Endodermal cell (in vitro differentiated cells): ENCODE measurements at regions not wholly inside any gene's neighbourhood (a gene's known extent, or its start where the extent isn't known, plus 50 kb on each side); places are given as distances from the start of the nearest gene placed in this dataset.

ENCODE experiments used
- DNase-seq: peaks from one replicate; pipeline ENCODE4 v3.0.0-alpha.2; 2017
- H3K27ac ChIP-seq: 2 replicates; pipeline ENCODE4 v1.5.1; 2013; ENCODE audit warnings: mild to moderate bottlenecking, low read depth, low read length, moderate library complexity
- H3K27me3 ChIP-seq: 2 replicates; pipeline ENCODE4 v1.6.1; 2013; ENCODE audit warnings: mild to moderate bottlenecking, low read length, moderate library complexity; ENCODE audit not compliant: insufficient read depth, control insufficient read depth, poor library complexity, severe bottlenecking
- H3K36me3 ChIP-seq: 2 replicates; pipeline ENCODE4 v1.7.0; 2013; ENCODE audit warnings: mild to moderate bottlenecking, low read length, moderate library complexity; ENCODE audit not compliant: control insufficient read depth, insufficient read depth
- H3K4me1 ChIP-seq: one replicate; pipeline ENCODE4 v1.7.0; 2013; ENCODE audit warnings: low read length; ENCODE audit not compliant: control insufficient read depth, insufficient read depth
- H3K4me3 ChIP-seq: 2 replicates; pipeline ENCODE4 v1.5.1; 2013; ENCODE audit warnings: mild to moderate bottlenecking, low read length, moderate library complexity
- H3K9ac ChIP-seq: 2 replicates; pipeline ENCODE4 v1.6.1; 2013; ENCODE audit warnings: mild to moderate bottlenecking, low read length, moderate library complexity; ENCODE audit not compliant: poor library complexity, severe bottlenecking; ENCODE audit errors: extremely low read depth
- H3K9me3 ChIP-seq: 2 replicates; pipeline ENCODE4 v1.6.1; 2013; ENCODE audit warnings: mild to moderate bottlenecking, low read length, moderate library complexity; ENCODE audit not compliant: control insufficient read depth
- H3K27ac Mint-ChIP-seq: 2 replicates; pipeline ENCODE4 v1.8.0; 2020; ENCODE audit warnings: mixed read lengths
- H3K27me3 Mint-ChIP-seq: 2 replicates; pipeline ENCODE4 v1.8.0; 2021; ENCODE audit warnings: mild to moderate bottlenecking, mixed read lengths; ENCODE audit not compliant: insufficient read depth
- H3K36me3 Mint-ChIP-seq: 2 replicates; pipeline ENCODE4 v1.8.0; 2020; ENCODE audit warnings: low read depth, mixed read lengths
- H3K4me1 Mint-ChIP-seq: 2 replicates; pipeline ENCODE4 v1.8.0; 2020; ENCODE audit warnings: mixed read lengths
- H3K4me3 Mint-ChIP-seq: 2 replicates; pipeline ENCODE4 v1.8.0; 2020; ENCODE audit warnings: mild to moderate bottlenecking, moderate library complexity, mixed read lengths
- H3K9me3 Mint-ChIP-seq: 2 replicates; pipeline ENCODE4 v1.8.0; 2020; ENCODE audit warnings: mild to moderate bottlenecking, mixed read lengths
- CTCF ChIP-seq: fragments of 200-600 bp; sonication (generic); conservative IDR thresholded peaks from 2 replicates; pipeline ENCODE4 v1.5.0; 2021; ENCODE audit warnings: antibody characterized with exemption, mild to moderate bottlenecking
- WGBS, 2 experiments: methylation state at CpG; one replicate each; pipeline versions ENCODE4 v1.1.5 to v1.1.7; 2013; ENCODE audit warnings: missing lambda C conversion rate in 2 of 2, mixed read lengths in 1 of 2; ENCODE audit not compliant: insufficient coverage in 1 of 2, insufficient read length in 1 of 2; 5-methylcytosine and 5-hydroxymethylcytosine counted together

DNA sequence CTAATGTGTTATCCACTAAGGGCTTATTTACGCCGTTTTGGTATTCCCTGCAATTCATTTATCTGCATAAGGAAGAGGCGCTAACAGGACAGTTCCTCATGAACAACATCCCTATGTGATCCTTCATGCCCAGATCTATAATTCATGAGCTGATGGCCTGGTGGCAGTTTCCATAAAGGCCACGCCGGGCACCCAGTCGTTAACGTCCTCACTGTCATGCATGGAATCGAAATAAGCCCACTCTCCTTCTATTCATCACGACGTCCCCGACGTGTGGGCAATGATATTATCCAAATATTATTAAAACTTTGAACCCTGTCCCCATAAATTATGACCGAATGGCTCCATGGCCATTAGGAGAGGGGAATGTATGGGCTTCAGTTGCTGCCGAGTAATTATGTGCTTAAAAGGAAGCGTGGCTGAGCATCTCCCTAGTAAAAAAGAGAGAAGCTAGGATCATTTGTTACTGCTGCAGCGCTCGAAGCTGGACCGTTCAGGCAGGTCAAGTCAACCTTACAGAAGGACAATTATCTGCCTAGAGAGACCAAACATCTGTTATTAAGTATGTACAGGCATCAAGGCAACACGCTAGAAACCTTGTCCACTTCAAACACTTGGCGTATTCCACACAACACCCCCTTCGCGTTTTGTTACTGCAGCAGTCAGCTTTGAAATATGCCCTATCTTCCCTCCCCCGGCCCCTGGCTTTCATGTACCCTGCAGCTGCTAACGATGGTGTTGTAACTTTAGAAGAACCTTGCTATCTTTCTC lies 94.0 kb upstream of the SALL1 start:
- Histone ChIP-seq H3K27ac (no peak overlapping the region), H3K4me3 (no peak overlapping the region), H3K9ac (no peak overlapping the region), H3K27me3 (no peaks in the 10 kb centered on the region), H3K9me3 (peaks cover 7% of the 10 kb centered on the region), H3K4me1 (peaks cover 32% of the 10 kb centered on the region), H3K36me3 (no peaks in the 10 kb centered on the region)
- Mint-ChIP-seq H3K9me3 (peaks cover 6% of the 10 kb centered on the region), H3K27me3 (peaks cover 25% of the 10 kb centered on the region), H3K4me1 (peaks cover 53% of the 10 kb centered on the region), H3K27ac (no peak overlapping the region), H3K4me3 (no peak overlapping the region), H3K36me3 (no peaks in the 10 kb centered on the region)
- 94 to 95% methylated on average over 19 to 23 of the region's 24 CpGs for WGBS, 2 experiments
- DNase-seq, result no peak
- TF ChIP-seq CTCF, result no peak

DNA sequence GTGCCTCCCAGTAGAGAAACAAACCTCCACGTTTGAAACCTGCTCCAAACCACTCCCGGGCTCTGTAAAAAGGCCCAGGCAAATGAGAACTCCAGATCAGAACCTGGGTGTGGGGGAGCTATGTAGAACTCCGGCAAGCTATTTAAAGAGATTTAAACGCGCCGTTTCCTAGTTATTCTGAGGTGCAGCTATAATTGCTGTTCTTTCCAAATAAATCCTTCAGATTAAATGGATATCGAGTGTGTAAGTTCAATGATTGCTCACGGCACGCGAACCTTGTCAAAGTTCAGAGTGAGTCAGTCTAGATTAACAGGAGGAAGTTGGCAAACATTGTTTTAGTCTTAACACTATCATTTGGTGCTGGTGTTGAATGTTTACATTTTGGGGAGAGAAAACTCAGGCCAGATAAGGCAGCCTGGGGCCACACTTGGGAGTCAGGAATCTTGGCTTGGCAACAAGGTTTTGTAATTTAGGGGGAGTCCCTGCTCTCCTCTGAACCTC lies 92.9 kb upstream of the SALL1 start:
- H3K27ac Mint-ChIP-seq, result peak overlapping the region; percentile 65
- no peak overlapping the region for H3K9ac ChIP-seq
- H3K9me3 ChIP-seq, result peaks cover 7% of the 10 kb centered on the region
- peaks cover 53% of the 10 kb centered on the region for H3K4me1 Mint-ChIP-seq
- H3K9me3 Mint-ChIP-seq, result peaks cover 3% of the 10 kb centered on the region
- 58 to 82% methylated on average over 8 to 10 of the region's 10 CpGs for WGBS, 2 experiments
- no peak for DNase-seq
- no peak overlapping the region for H3K27ac ChIP-seq
- H3K4me1 ChIP-seq, result peaks cover 32% of the 10 kb centered on the region
- H3K36me3 Mint-ChIP-seq, result peaks cover 4% of the 10 kb centered on the region
- H3K27me3 ChIP-seq, result no peaks in the 10 kb centered on the region
- TF ChIP-seq CTCF, result no peak
- no peaks in the 10 kb centered on the region for H3K36me3 ChIP-seq
- peak overlapping the region; percentile 46 for H3K4me3 ChIP-seq
- H3K27me3 Mint-ChIP-seq, result peaks cover 32% of the 10 kb centered on the region
- H3K4me3 Mint-ChIP-seq, result peak overlapping the region; percentile 10

DNA sequence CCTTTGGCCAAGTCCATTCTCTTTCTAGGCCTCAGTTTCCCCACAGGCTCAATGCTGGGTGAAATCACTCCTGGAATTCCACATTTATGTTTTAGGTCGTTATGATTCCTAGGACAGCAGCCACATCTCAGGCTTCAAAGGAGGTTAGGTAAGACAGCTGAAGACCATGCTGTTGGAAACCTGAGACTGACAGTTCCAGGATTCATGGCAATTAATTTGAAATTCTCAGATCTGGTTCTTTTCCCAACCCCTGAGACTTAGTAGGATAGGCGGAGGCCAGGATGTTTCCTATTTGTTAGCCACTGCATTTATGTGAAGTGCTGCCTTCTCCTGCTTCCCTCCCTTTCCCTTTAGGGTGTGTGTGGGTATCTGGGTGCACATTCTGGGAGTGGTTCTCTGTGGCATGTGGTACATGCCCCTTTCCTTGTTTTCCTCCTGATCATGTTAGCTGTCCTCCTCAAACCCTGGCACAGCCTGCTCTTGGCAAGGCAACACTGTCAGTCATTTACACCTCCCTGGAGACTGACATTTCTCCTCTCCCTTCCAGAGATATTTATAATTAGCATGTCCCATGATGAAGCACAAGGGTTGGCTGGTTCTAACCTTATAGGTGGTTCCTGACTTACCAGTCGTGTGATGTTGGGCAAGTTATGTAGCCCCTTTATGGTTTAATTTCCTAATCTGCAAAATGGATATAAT lies 91.4 kb upstream of the SALL1 start:
- Histone ChIP-seq H3K4me1 (peaks cover 36% of the 10 kb centered on the region), H3K27ac (no peak overlapping the region), H3K36me3 (no peaks in the 10 kb centered on the region), H3K9ac (no peak overlapping the region), H3K9me3 (peaks cover 7% of the 10 kb centered on the region), H3K27me3 (no peaks in the 10 kb centered on the region), H3K4me3 (no peak overlapping the region)
- H3K27me3 Mint-ChIP-seq, result peaks cover 40% of the 10 kb centered on the region
- TF ChIP-seq CTCF, result no peak
- H3K27ac Mint-ChIP-seq, result no peak overlapping the region
- no peak for DNase-seq
- no peak overlapping the region for H3K4me3 Mint-ChIP-seq
- peaks cover 5% of the 10 kb centered on the region for H3K36me3 Mint-ChIP-seq
- H3K4me1 Mint-ChIP-seq, result peaks cover 63% of the 10 kb centered on the region
- H3K9me3 Mint-ChIP-seq, result peaks cover 3% of the 10 kb centered on the region
- WGBS, 2 experiments, result 94 to 100% methylated on average over 2 to 3 of the region's 3 CpGs
